GM12801 (cell line): ENCODE measurements at regions not wholly inside any gene's neighbourhood (a gene's known extent, or its start where the extent isn't known, plus 50 kb on each side); places are given as distances from the start of the nearest gene placed in this dataset.

ENCODE experiments used
- CTCF ChIP-seq: IDR thresholded peaks from one replicate; pipeline ENCODE4 v1.5.1; 2011; ENCODE audit warnings: control low read depth; ENCODE audit not compliant: insufficient read length; ENCODE audit errors: extremely low read depth

- TF ChIP-seq CTCF: no peak
These were observed 95.6 kb upstream of the CDC42EP3 start for GRCh38 chr2:37767046-37767445.

- TF ChIP-seq CTCF: no peak
These were observed 96.8 kb upstream of the CDC42EP3 start for GRCh38 chr2:37767959-37768925.

DNA sequence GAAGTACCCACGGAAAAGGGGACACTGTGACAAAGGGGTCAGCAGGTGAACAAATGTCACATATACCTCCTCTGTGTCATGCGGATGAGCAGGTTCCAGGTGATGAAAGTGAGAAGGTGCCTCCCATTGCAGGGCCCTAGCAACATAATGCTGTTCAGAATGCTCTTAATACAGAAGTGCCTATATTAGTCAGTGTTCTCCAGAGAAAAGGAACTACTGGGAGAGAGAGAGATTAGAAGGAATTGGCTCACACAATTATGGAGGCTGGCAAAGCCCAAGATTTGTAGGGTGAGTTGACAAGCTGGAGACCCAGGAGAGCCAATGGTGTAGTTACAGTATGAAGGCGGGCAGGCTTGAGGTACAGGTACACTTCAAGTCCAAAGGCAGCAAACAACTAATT, 98.1 kb upstream of the CDC42EP3 start:
- no peak for TF ChIP-seq CTCF

- TF ChIP-seq CTCF: no peak
These were observed 99.4 kb upstream of the CDC42EP3 start for GRCh38 chr2:37770797-37771196.

- TF ChIP-seq CTCF: no peak
These were observed 100.2 kb upstream of the CDC42EP3 start for GRCh38 chr2:37771600-37772088.

DNA sequence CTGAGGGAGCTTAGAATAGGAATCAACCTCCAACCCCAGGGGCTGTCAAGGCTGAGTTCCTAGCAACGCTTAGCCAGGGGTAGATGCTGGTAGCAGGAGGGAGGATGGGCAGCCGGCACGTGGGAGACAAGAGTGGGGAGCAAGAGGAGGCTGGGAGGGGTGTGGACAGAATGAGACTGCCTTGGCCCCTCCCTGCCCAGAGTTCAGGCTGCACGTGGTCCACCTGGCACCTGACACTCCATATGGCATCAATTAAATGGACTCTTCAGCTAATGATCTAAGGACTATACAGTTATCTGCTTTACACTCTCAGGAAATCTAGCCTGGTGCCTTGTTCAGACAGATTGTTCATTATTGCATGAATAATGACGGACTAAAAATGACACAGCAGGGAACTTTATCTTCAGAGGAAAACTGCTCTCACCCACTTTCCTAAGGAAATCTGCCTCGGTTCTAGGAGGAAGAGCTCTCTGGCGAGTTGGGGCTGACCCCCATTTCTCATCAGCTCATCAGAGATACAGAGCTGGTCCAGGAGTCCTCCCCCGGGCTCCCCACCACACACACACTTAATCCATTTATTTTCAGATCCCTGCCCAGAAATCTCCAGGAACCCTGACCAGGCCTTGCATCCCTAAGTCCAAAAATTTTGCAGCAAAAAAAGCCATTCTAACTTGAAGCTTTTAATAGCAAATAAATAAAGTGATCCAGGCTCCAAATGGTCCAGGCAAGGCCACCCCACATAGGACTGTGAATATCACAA, 102.1 kb upstream of the CDC42EP3 start:
- no peak for TF ChIP-seq CTCF

- no peak for TF ChIP-seq CTCF
These were observed 103.8 kb upstream of the CDC42EP3 start for GRCh38 chr2:37774976-37775907.
